HUDEP-2 (cell line): ENCODE measurements at regions not wholly inside any gene's neighbourhood (a gene's known extent, or its start where the extent isn't known, plus 50 kb on each side); places are given as distances from the start of the nearest gene placed in this dataset.
A peak's percentile ranks its signal among the peaks of the same experiment; 100 is the strongest.
"Not testable (repeated sequence)": the region's sequence is repeated elsewhere in the genome, so short reads cannot be mapped to it uniquely, and the experiment has no call there.

ENCODE experiments used
- DNase-seq, 76 experiments: peaks; one replicate each; lab custom pipeline; 2025; ENCODE audit not compliant: unreplicated experiment in 76 of 76; lab: John Stamatoyannopoulos, UW

GRCh38 chr9:106772523-106773290, 90.3 kb upstream of the ZNF462 start:
- no peak for DNase-seq

DNA sequence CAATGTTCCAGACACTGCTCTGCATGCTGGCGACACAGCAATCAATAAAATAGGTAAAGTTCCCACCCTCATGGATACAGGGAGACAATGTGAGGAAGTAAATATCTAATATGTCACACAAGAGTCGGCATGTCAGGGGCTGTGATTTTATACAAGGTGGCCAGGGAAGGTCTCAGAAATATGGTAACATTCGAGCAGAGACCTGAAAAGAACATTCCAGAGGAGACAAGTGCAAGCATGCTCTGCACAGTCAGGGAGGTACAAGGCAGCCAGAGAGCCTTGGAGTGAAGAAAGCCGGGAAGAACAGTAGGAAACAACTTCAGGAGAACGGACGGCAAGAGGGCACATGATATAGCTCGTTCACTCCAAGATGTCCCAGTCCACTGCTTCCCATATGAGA, 89.2 kb upstream of the ZNF462 start:
- no peak for DNase-seq

- DNase-seq, result no peak
Observed at GRCh38 chr9:106775960-106776359, 87.0 kb upstream of the ZNF462 start.

DNA sequence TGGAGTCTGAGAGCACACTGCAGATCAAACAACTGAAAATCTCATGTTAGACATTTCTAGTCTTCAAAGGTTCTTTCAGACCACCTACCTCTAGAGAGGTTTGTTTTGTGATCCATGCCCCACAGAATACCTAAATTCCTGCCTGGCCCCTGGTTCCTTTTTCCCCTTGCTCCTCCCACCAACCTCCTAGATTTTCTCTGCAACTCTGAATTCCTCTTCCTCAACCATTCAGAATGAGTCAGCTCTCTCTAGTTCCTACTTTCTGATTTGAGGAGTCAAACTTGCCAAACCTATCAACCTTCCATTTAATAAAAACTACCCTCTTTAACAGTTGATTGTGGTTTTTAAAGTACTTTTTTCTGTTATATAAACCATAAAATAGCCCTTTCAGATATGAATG, 83.2 kb upstream of the ZNF462 start:
- no peak for DNase-seq

- no peak for DNase-seq
Observed at GRCh38 chr9:106783121-106783520, 79.8 kb upstream of the ZNF462 start.

- no peak for DNase-seq
Observed at GRCh38 chr9:106784076-106784475, 78.9 kb upstream of the ZNF462 start.

DNA sequence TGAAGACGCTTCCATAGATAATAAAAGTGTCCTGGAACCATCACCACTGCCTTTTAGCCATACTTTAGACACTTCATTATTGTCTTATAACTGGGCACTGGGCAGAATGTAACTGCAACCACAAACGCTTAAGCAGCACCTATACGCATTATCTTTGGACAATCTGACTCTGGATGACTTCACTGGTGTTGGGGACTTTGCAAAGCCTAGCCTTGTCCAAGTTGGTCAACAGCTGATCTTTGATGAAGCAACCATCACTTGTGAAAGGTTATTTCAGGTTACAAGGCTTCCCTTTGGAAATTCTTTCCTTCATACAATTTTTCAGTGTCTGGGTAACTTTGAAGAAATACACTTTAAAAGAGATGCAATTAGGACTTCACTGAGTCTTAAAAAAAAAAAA, 77.8 kb upstream of the ZNF462 start:
- DNase-seq, result peak in 1 of 76 experiments; percentile 0

DNA sequence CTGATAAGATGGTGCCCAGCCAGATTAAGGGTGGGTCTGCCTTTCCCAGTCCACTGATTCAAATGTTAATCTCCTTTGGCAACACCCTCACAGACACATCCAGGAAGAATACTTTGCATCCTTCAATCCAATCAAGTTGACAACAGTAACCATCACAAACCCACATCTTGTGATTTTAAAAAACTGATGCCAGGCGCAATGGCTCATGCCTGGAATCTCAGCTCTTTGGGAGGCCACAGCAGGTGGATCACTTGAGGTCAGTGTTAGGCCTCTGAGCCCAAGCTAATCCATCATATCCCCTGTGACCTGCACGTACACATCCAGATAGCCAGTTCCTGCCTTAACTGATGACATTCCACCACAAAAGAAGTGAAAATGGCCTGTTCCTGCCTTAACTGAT, 74.9 kb upstream of the ZNF462 start:
- not testable (repeated sequence) for DNase-seq

DNA sequence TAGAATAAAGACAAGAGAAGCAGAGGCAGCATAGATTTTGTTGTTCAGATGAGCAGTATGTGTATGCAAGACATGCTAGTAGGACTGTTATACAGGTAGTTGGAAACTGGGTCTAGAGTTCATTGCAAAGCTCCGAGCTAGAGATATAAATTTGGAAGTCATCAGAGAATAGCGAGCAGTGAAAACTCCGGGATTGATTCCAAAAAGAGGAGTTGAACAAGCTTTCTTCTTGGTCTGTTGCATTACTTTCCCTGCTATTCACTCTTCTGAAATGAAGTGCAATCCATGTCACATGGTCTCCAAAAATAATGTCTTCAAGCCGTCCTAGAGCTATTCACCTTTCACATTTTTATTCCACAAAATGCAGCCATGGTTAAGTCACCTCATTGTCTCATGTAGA, 67.9 kb upstream of the ZNF462 start:
- DNase-seq, result no peak

DNA sequence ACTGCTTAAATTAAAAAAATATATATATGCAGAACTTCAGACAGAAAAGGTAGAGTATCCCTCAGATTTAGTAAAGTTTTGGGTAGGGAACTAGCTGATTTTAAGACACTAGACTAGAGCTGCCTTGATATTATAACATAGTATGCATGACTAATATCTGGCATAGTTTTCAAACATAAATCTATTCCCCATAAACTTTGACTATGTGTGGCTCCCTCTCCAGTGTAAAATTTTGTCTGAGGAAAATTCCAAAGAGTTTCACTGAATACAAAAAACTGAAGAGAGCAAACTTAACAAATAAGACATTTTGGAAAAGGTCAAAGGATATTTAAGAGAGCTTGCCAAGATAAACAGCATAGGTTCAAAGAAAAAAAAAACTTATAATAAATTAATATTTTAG, 66.2 kb upstream of the ZNF462 start:
- DNase-seq, result no peak

- DNase-seq, result no peak
Observed at GRCh38 chr9:106797299-106797698, 65.7 kb upstream of the ZNF462 start.

- no peak for DNase-seq
Observed at GRCh38 chr9:106798016-106798799, 64.8 kb upstream of the ZNF462 start.

GRCh38 chr9:106799152-106799551, 63.8 kb upstream of the ZNF462 start:
- no peak for DNase-seq

DNA sequence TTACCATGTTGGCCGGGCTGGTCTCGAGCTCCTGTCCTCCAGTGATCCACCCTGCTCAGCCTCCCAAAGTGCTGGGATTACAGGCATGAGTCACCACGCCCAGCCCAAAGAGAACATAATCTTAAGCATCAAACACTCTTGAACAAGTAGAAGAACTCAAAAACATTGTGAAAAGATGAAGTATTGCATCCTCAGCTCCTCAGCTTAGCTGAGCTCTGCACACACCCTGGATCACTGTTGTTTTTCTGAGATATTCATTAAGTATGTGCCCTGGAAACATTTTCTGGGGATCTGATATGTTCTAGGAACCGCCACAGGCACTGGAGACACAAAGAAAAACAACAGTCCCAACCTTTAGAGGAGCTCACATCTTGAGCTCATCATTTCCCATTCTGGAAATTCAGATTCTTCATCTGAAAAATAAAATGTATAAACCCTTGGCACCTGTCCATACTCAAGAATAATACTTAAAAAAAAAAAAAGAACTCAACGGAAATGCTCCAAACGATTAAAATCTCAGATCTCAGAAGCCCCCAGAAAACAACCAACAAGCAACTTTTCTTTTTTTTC, 62.2 kb upstream of the ZNF462 start:
- no peak for DNase-seq

GRCh38 chr9:106801816-106802215, 61.1 kb upstream of the ZNF462 start:
- no peak for DNase-seq
